SK-N-SH treated with all-trans-retinoic acid at 6 μM for 48 hours (cell line): ENCODE measurements at regions not wholly inside any gene's neighbourhood (a gene's known extent, or its start where the extent isn't known, plus 50 kb on each side); places are given as distances from the start of the nearest gene placed in this dataset.

Source experiments
- ATAC-seq: fragments of 200-7000 bp; cut with Tn5 transposase; 3 replicates; pipeline ENCODE4 v1.9.1; 2020; ENCODE audit warnings: mild to moderate bottlenecking, moderate library complexity
- ARNTL ChIP-seq: fragments of 450-650 bp; formaldehyde crosslinking; IDR thresholded peaks from 2 replicates; pipeline ENCODE4 v1.5.0; 2020; ENCODE audit warnings: low read depth, mild to moderate bottlenecking, moderate library complexity, borderline replicate concordance
- BACH2 ChIP-seq: fragments of 250-450 bp; sonication (Bioruptor Pico); IDR thresholded peaks from 2 replicates; pipeline ENCODE4 v1.9.0; 2021; ENCODE audit warnings: mild to moderate bottlenecking, borderline replicate concordance
- CREB5 ChIP-seq: fragments of 250-450 bp; sonication (Bioruptor Pico); IDR thresholded peaks from 2 replicates; pipeline ENCODE4 v1.5.1; 2020; ENCODE audit warnings: low read depth, mild to moderate bottlenecking, moderate library complexity
- CSDC2 ChIP-seq: fragments of 250-450 bp; sonication (Bioruptor Pico); IDR thresholded peaks from 2 replicates; pipeline ENCODE4 v1.5.0; 2020; ENCODE audit warnings: mild to moderate bottlenecking, moderate library complexity
- ESRRG ChIP-seq: fragments of 250-450 bp; sonication (Bioruptor Pico); IDR thresholded peaks from 2 replicates; pipeline ENCODE4 v1.6.1; 2021; ENCODE audit warnings: mild to moderate bottlenecking
- GLIS3 ChIP-seq: fragments of 250-450 bp; sonication (Bioruptor Pico); IDR thresholded peaks from 2 replicates; pipeline ENCODE4 v1.5.0; 2020; ENCODE audit warnings: mild to moderate bottlenecking, moderate library complexity
- OSR1 ChIP-seq: fragments of 250-450 bp; sonication (Bioruptor Pico); IDR thresholded peaks from 2 replicates; pipeline ENCODE4 v1.8.0; 2022; ENCODE audit warnings: moderate library complexity, mild to moderate bottlenecking, inconsistent platforms
- POU6F1 ChIP-seq: fragments of 250-450 bp; sonication (Bioruptor Pico); IDR thresholded peaks from 2 replicates; pipeline ENCODE4 v1.8.0; 2021; ENCODE audit warnings: low read depth, mild to moderate bottlenecking, moderate library complexity, borderline replicate concordance
- PPARA ChIP-seq: fragments of 250-450 bp; sonication (Bioruptor Pico); IDR thresholded peaks from 2 replicates; pipeline ENCODE4 v1.5.0; 2020; ENCODE audit warnings: mild to moderate bottlenecking, borderline replicate concordance
- RARB ChIP-seq: fragments of 250-450 bp; sonication (Bioruptor Pico); IDR thresholded peaks from 2 replicates; pipeline ENCODE4 v1.8.0; 2021; ENCODE audit warnings: mild to moderate bottlenecking, moderate library complexity
- TCF4 ChIP-seq: fragments of 250-450 bp; sonication (Bioruptor Pico); IDR thresholded peaks from 2 replicates; pipeline ENCODE4 v1.8.0; 2021; ENCODE audit warnings: mild to moderate bottlenecking, moderate library complexity, borderline replicate concordance
- TOX ChIP-seq: fragments of 250-450 bp; sonication (Bioruptor Pico); IDR thresholded peaks from 2 replicates; pipeline ENCODE4 v1.8.0; 2021; ENCODE audit warnings: mild to moderate bottlenecking, moderate library complexity, borderline replicate concordance
- ZC3H10 ChIP-seq: fragments of 250-450 bp; sonication (Bioruptor Pico); IDR thresholded peaks from 2 replicates; pipeline ENCODE4 v1.5.1; 2021; ENCODE audit warnings: mild to moderate bottlenecking, moderate library complexity
- ZFP3 ChIP-seq: fragments of 250-450 bp; sonication (Bioruptor Pico); IDR thresholded peaks from 2 replicates; pipeline ENCODE4 v1.5.0; 2020; ENCODE audit warnings: mild to moderate bottlenecking, moderate library complexity
- ZFP30 ChIP-seq: fragments of 450-650 bp; formaldehyde crosslinking; IDR thresholded peaks from 2 replicates; pipeline ENCODE4 v1.5.0; 2022; ENCODE audit warnings: mild to moderate bottlenecking, moderate library complexity
- ZNF565 ChIP-seq: fragments of 450-650 bp; formaldehyde crosslinking; conservative IDR thresholded peaks from 2 replicates; pipeline ENCODE4 v1.5.0; 2020; ENCODE audit warnings: low read depth, mild to moderate bottlenecking, moderate library complexity
- ZNF70 ChIP-seq: fragments of 450-650 bp; formaldehyde crosslinking; IDR thresholded peaks from 2 replicates; pipeline ENCODE4 v1.5.0; 2020; ENCODE audit warnings: mild to moderate bottlenecking, moderate library complexity
- ZNF8 ChIP-seq: fragments of 450-650 bp; formaldehyde crosslinking; IDR thresholded peaks from 2 replicates; pipeline ENCODE4 v1.5.0; 2020; ENCODE audit warnings: mild to moderate bottlenecking, moderate library complexity
- TF ChIP-seq, protein P1 (sequence below): fragments of 250-450 bp; sonication (Bioruptor Pico); IDR thresholded peaks from 2 replicates; pipeline ENCODE4 v1.8.0; 2020; ENCODE audit warnings: mild to moderate bottlenecking, moderate library complexity, borderline replicate concordance

DNA sequence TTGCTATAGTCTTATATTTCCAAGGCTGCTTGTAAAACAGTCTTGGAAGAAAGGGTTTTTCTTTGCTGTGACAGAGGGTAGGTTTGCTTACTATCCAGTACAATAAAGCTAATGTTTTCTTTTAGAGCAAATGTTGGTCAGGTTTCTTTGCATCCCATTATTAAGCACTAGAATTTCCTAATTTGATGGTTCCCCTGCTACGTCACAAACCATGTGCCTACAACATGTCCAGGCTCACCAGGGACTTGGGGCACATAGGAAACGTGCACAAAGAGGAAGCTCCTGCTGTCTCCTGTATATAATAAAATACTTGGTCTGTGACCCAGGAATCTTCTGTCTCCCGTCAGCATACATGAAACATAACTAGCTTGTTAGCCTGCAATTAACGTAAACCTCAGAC, 486.3 kb upstream of the LRFN5 start:
- TF ChIP-seq RARB = no peak
- TF ChIP-seq ZNF565 = no peak
- no peak for TF ChIP-seq CREB5 (CRISPR knock-in tag)
- TF ChIP-seq ZC3H10 = no peak
- no peak for TF ChIP-seq ZNF70 (CRISPR knock-in tag)
- TF ChIP-seq TCF4 (CRISPR knock-in tag) = no peak

DNA sequence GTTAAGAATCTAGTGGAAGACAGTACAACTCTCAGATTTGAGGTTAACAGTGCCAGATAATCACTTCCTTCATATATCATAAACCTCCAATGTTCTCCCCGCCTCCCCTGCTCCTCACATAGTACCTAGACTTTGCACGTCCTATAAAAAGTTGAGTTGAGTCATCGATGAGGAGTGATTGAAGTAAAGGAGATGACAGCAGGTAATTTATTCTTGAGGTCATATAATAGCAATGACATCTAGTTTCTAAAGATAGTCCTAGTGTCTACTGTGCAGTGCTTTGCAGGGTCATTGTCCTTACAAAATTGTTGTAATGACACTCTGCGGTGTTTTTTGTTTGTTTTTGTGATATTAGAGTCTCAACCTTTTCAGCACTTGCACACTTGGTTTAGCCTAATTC, 510.5 kb upstream of the LRFN5 start:
- ATAC-seq = no peak
- TF ChIP-seq CSDC2 (CRISPR knock-in tag) = no peak
- TF ChIP-seq TCF4 (CRISPR knock-in tag) = no peak
- TF ChIP-seq OSR1 = no peak

More for the DNA sequence above, 486.3 kb upstream of the LRFN5 start:
- ATAC-seq = no peak

DNA sequence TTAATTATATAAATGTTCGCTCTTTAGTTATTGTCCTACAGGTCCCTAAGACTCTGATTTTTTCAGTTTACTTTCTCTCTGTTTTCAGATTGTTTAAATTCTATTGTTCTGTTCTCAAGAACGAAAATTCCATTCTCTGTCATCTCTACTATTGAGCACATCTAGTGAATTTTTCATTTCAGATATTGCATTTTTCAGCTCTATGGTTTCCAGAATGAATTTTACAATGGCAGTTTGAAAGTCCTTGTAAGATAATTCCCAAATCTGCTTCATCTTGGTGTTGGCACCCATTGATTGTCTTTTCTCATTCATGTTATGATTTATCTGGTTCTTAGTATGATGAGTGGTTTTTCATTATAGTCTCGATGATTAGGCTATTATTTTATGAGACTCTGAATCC, 519.6 kb upstream of the LRFN5 start:
- TF ChIP-seq ZNF565 (no peak), ARNTL (no peak), ESRRG (CRISPR knock-in tag) (no peak), OSR1 (no peak), CSDC2 (CRISPR knock-in tag) (no peak), POU6F1 (CRISPR knock-in tag) (no peak), TOX (CRISPR knock-in tag) (no peak), ZFP30 (CRISPR knock-in tag) (no peak)
- TF ChIP-seq, all 23 proteins: peak for 0
- ATAC-seq = no peak

DNA sequence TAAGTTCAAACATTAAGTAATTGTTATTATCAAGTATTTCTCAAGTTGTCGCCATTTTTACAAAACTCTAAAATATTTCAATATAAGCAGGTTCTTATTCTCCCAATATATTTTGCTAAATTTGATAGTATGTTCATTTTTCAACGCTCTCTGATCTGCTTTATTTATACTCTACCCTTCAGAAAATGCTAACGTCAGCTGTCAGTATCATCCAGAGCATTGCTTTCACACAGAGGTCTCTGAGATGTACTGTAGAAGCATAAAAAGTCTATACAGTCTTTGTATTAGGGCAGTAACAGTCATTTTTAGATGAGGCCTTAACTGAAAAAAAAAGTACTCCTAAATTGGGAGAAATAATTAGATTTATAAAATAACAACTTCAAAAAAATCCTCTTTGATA, 533.1 kb upstream of the LRFN5 start:
- TF ChIP-seq ZNF8 (CRISPR knock-in tag) (no peak), OSR1 (no peak), CSDC2 (CRISPR knock-in tag) (no peak), ZNF565 (no peak)
- TF ChIP-seq, protein P1, sequence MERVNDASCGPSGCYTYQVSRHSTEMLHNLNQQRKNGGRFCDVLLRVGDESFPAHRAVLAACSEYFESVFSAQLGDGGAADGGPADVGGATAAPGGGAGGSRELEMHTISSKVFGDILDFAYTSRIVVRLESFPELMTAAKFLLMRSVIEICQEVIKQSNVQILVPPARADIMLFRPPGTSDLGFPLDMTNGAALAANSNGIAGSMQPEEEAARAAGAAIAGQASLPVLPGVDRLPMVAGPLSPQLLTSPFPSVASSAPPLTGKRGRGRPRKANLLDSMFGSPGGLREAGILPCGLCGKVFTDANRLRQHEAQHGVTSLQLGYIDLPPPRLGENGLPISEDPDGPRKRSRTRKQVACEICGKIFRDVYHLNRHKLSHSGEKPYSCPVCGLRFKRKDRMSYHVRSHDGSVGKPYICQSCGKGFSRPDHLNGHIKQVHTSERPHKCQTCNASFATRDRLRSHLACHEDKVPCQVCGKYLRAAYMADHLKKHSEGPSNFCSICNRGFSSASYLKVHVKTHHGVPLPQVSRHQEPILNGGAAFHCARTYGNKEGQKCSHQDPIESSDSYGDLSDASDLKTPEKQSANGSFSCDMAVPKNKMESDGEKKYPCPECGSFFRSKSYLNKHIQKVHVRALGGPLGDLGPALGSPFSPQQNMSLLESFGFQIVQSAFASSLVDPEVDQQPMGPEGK (CRISPR knock-in tag) = no peak
- ATAC-seq = no peak

DNA sequence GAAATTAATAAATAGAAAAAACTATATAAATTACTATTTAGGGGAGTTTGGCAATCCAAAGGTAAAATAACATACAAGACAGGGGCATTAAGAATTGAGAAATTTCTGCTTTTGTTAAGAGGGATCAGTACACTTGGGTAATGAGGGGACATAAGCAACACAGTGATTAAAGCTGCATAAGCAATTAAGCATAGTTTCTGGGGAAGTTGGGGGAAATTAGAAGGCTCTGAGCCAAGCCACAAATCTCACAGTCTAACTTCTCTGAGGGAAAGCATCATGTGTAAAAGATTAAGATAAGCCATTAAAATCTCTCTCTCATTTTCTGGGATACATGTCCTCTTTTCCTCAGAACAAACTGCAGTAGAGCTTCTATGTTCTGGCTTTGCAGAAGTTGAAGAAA, 533.9 kb upstream of the LRFN5 start:
- TF ChIP-seq ZFP30 (CRISPR knock-in tag) (no peak), POU6F1 (CRISPR knock-in tag) (no peak), ARNTL (no peak), CREB5 (CRISPR knock-in tag) (no peak), GLIS3 (no peak), ZFP3 (CRISPR knock-in tag) (no peak), PPARA (no peak), ESRRG (CRISPR knock-in tag) (no peak), BACH2 (CRISPR knock-in tag) (no peak)
- ATAC-seq = no peak
